ENCODE measurements at regions not wholly inside any gene's neighbourhood (a gene's known extent, or its start where the extent isn't known, plus 50 kb on each side); places are given as distances from the start of the nearest gene placed in this dataset.

DNA sequence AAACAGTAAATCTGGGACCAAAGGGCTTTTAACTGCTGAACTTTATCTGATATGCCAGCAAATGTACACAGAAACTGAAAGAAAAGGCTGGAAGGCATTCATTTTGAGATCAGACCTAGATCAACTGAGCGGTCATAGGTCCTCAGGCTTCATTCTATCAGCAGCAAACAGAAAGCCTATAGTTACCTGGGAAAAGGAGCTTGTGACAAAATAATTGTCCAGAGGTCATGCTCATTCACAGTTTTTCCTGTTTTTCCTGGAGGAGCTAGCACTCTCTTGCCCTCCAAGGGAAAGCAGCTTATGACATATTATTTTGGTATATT, 320.2 kb downstream of the AHR start:
- TF ChIP-seq, protein P1, sequence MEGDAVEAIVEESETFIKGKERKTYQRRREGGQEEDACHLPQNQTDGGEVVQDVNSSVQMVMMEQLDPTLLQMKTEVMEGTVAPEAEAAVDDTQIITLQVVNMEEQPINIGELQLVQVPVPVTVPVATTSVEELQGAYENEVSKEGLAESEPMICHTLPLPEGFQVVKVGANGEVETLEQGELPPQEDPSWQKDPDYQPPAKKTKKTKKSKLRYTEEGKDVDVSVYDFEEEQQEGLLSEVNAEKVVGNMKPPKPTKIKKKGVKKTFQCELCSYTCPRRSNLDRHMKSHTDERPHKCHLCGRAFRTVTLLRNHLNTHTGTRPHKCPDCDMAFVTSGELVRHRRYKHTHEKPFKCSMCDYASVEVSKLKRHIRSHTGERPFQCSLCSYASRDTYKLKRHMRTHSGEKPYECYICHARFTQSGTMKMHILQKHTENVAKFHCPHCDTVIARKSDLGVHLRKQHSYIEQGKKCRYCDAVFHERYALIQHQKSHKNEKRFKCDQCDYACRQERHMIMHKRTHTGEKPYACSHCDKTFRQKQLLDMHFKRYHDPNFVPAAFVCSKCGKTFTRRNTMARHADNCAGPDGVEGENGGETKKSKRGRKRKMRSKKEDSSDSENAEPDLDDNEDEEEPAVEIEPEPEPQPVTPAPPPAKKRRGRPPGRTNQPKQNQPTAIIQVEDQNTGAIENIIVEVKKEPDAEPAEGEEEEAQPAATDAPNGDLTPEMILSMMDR (conservative IDR thresholded peaks at IDR 0.05; ENCODE audit: low read length), result no peak
- TF ChIP-seq EZH2phosphoT487 (IDR thresholded peaks at IDR 0.05; ENCODE audit: borderline replicate concordance, low read depth, low read length), result no peak

Data from OCI-LY7 (cell line).